ENCODE measurements at regions not wholly inside any gene's neighbourhood (a gene's known extent, or its start where the extent isn't known, plus 50 kb on each side); places are given as distances from the start of the nearest gene placed in this dataset.

DNA sequence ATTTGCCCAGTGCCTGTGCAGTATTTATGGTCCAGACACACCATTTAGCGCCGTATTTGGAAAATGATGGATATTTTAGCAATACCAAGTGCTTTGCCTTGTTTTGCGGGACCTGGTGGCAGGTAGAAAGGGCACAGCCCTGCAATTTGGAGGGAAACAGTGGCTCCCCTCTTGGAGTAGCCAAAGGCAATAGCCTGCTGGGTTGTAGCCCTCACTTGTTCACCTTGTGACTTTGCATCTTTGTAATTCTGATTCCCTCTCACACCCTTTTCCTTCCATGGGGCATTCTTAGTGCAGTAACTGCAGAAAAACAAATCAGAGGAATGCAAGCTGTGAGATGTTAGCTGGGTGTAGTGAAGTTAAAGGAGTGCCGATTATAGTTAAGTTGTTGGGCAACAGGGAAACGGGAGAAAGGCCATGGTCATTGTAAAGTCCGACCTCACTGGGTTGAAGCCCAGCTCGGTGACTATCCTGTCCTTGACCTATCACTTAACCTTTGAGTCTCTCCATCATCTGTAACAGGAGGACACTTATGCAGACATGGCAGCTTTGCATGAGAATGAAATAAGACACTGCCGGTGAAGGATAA lies 131.0 kb upstream of the KLHL25 start:
- Histone ChIP-seq H3K79me1 (ENCODE audit: low read length) (no peaks in the 10 kb centered on the region), H3K9ac (ENCODE audit: low read length) (no peak overlapping the region), H2BK5ac (ENCODE audit: low read length) (no peak overlapping the region), H3K4me1 (ENCODE audit: control insufficient read depth, low read depth, low read length) (no peaks in the 10 kb centered on the region), H3K4me2 (ENCODE audit: low read length) (no peak overlapping the region), H4K5ac (ENCODE audit: low read length) (no peak overlapping the region), H3K79me2 (ENCODE audit: control insufficient read depth, insufficient read depth, low read length) (no peaks in the 10 kb centered on the region), H3K27me3 (ENCODE audit: insufficient read depth, low read length, poor library complexity) (no peaks in the 10 kb centered on the region), H4K8ac (ENCODE audit: low read depth, low read length) (no peak overlapping the region), H2BK15ac (replicated peaks; ENCODE audit: low read depth) (no peak overlapping the region), H2BK120ac (ENCODE audit: low read depth, low read length) (no peak overlapping the region), H3K23ac (ENCODE audit: low read length) (no peak overlapping the region), H3K4ac (ENCODE audit: low read depth, low read length) (no peak overlapping the region), H2AK5ac (ENCODE audit: low read length) (no peak overlapping the region), H3K27ac (ENCODE audit: low read depth, low read length) (no peak overlapping the region), H3K18ac (ENCODE audit: low read length) (no peak overlapping the region), H3K56ac (ENCODE audit: low read length) (no peak overlapping the region), H3K4me3 (ENCODE audit: low read length) (no peak overlapping the region), H3K36me3 (ENCODE audit: control insufficient read depth, insufficient read depth, low read length) (no peaks in the 10 kb centered on the region)
- WGBS (ENCODE audit: extremely low coverage, insufficient coverage, low lambda C conversion rate): no CpG with 5 or more reads among the region's 8 CpGs
- DNase-seq: peak; percentile 21

DNA sequence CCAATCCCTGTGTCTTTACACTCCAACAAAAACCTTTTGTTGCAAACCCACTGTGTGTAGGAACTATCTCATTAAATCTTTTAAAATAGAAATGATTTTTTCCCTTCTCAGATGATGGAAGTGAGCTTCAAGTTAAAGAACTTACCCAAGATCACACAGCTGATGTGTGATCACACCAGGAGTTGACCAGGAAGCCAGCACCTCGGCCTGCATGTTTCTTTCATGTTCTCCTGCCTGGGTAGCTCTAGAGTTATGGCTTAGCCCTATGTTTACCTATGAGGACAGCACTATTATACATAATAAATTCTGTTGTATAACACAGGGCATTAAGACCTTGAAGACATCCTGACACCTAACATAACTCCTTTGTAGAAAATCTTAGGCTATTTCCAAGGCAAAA lies 132.1 kb upstream of the KLHL25 start:
- Histone ChIP-seq H3K4me1 (ENCODE audit: control insufficient read depth, low read depth, low read length) (no peaks in the 10 kb centered on the region), H3K56ac (ENCODE audit: low read length) (no peak overlapping the region), H4K5ac (ENCODE audit: low read length) (no peak overlapping the region), H3K9ac (ENCODE audit: low read length) (no peak overlapping the region), H3K36me3 (ENCODE audit: control insufficient read depth, insufficient read depth, low read length) (no peaks in the 10 kb centered on the region), H4K8ac (ENCODE audit: low read depth, low read length) (no peak overlapping the region), H2BK5ac (ENCODE audit: low read length) (no peak overlapping the region), H3K23ac (ENCODE audit: low read length) (no peak overlapping the region), H3K27ac (ENCODE audit: low read depth, low read length) (no peak overlapping the region), H3K27me3 (ENCODE audit: insufficient read depth, low read length, poor library complexity) (no peaks in the 10 kb centered on the region), H2BK15ac (replicated peaks; ENCODE audit: low read depth) (no peak overlapping the region), H3K18ac (ENCODE audit: low read length) (no peak overlapping the region), H3K79me2 (ENCODE audit: control insufficient read depth, insufficient read depth, low read length) (no peaks in the 10 kb centered on the region), H2BK120ac (ENCODE audit: low read depth, low read length) (no peak overlapping the region), H3K4ac (ENCODE audit: low read depth, low read length) (no peak overlapping the region), H3K4me3 (ENCODE audit: low read length) (no peak overlapping the region), H3K79me1 (ENCODE audit: low read length) (no peaks in the 10 kb centered on the region), H2AK5ac (ENCODE audit: low read length) (no peak overlapping the region), H3K4me2 (ENCODE audit: low read length) (no peak overlapping the region)
- WGBS (ENCODE audit: extremely low coverage, insufficient coverage, low lambda C conversion rate): no CpG with 5 or more reads among the region's 1 CpG
- no peak for DNase-seq

DNA sequence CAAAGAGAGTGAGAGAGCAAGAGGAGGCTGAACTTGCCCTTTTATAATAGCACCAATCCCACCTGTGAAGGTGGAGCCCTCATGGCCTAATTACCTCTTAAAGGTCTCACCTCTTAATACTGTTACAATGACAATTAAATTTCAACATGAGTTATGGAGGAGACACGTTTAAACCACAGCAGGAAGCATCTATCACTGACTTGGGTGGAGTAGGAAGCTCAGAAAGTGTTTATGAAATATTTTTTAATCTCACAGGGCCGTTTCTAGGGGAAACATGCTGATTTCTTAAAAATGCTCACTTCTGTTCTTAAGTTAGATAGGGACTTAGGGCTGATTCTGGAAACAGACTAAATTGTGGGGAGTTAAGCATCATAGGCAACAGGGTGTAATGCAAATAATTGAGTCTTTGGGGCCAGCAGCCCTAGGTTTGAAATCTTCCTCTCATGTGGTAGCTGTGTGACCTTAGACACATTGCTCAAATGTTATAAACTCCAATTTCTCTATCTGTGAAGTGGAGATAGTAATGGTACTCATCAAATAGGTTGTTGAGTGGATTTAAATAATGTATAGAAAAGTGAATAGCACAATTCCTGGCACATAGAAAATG lies 133.3 kb upstream of the KLHL25 start:
- Histone ChIP-seq H3K9ac (ENCODE audit: low read length) (no peak overlapping the region), H3K27me3 (ENCODE audit: insufficient read depth, low read length, poor library complexity) (no peaks in the 10 kb centered on the region), H3K27ac (ENCODE audit: low read depth, low read length) (no peak overlapping the region), H3K4ac (ENCODE audit: low read depth, low read length) (no peak overlapping the region), H3K4me1 (ENCODE audit: control insufficient read depth, low read depth, low read length) (no peaks in the 10 kb centered on the region), H3K4me2 (ENCODE audit: low read length) (no peak overlapping the region), H3K79me1 (ENCODE audit: low read length) (no peaks in the 10 kb centered on the region), H3K4me3 (ENCODE audit: low read length) (no peak overlapping the region), H3K18ac (ENCODE audit: low read length) (no peak overlapping the region), H2AK5ac (ENCODE audit: low read length) (no peak overlapping the region), H4K5ac (ENCODE audit: low read length) (no peak overlapping the region), H3K23ac (ENCODE audit: low read length) (no peak overlapping the region), H2BK120ac (ENCODE audit: low read depth, low read length) (no peak overlapping the region), H3K56ac (ENCODE audit: low read length) (no peak overlapping the region), H3K36me3 (ENCODE audit: control insufficient read depth, insufficient read depth, low read length) (no peaks in the 10 kb centered on the region), H3K79me2 (ENCODE audit: control insufficient read depth, insufficient read depth, low read length) (no peaks in the 10 kb centered on the region), H2BK15ac (replicated peaks; ENCODE audit: low read depth) (no peak overlapping the region), H2BK5ac (ENCODE audit: low read length) (no peak overlapping the region), H4K8ac (ENCODE audit: low read depth, low read length) (no peak overlapping the region)
- no peak for DNase-seq
- WGBS (ENCODE audit: extremely low coverage, insufficient coverage, low lambda C conversion rate): no CpG with 5 or more reads among the region's 2 CpGs

DNA sequence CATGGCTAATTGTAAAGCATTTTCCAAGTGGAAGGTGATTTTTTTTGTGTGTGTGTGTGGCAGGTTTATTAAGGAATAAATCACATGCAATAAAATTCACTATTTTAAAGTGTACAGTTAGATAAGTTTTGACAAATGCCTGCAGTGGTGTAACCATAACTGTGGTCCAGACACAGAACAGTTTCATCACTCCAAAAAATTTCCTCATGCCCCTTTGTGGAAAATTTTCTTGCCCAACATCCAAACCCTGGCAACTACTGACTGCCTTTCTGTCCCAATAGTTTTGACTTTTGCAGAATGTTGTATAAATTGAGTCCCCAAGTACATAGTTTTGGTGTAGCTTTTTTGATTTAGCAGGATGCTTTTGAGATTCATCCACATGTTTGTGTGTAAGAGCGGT lies 135.1 kb upstream of the KLHL25 start:
- no CpG with 5 or more reads among the region's 1 CpG for WGBS (ENCODE audit: extremely low coverage, insufficient coverage, low lambda C conversion rate)

DNA sequence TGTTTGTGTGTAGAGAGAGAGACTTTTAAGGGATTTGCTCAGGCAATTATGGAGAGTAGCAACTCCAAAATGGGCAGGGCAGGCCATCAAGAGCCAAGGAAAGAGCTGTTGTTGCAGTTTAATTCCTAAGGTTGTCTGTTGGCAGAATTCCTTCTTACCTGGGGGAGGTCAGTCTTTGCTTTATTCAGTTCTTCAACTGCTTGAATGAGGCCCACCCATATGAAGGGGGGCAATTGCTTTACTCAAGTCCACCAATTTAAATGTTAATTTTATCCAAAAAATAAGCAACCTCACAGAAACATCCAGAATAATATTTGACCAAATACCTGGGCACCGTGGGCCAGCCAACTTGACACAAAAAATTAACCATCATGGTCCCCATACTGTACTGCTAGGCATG lies 137.7 kb upstream of the KLHL25 start:
- Histone ChIP-seq H3K4me1 (ENCODE audit: control insufficient read depth, low read depth, low read length) (no peaks in the 10 kb centered on the region), H2BK15ac (replicated peaks; ENCODE audit: low read depth) (no peak overlapping the region), H3K27ac (ENCODE audit: low read depth, low read length) (no peak overlapping the region), H3K56ac (ENCODE audit: low read length) (no peak overlapping the region), H4K8ac (ENCODE audit: low read depth, low read length) (no peak overlapping the region), H3K4me3 (ENCODE audit: low read length) (no peak overlapping the region), H3K36me3 (ENCODE audit: control insufficient read depth, insufficient read depth, low read length) (no peaks in the 10 kb centered on the region), H2BK120ac (ENCODE audit: low read depth, low read length) (no peak overlapping the region), H3K79me1 (ENCODE audit: low read length) (no peaks in the 10 kb centered on the region), H2BK5ac (ENCODE audit: low read length) (no peak overlapping the region), H3K18ac (ENCODE audit: low read length) (no peak overlapping the region), H3K4ac (ENCODE audit: low read depth, low read length) (no peak overlapping the region), H3K9ac (ENCODE audit: low read length) (no peak overlapping the region), H4K5ac (ENCODE audit: low read length) (no peak overlapping the region), H2AK5ac (ENCODE audit: low read length) (no peak overlapping the region), H3K23ac (ENCODE audit: low read length) (no peak overlapping the region), H3K4me2 (ENCODE audit: low read length) (no peak overlapping the region), H3K79me2 (ENCODE audit: control insufficient read depth, insufficient read depth, low read length) (no peaks in the 10 kb centered on the region), H3K27me3 (ENCODE audit: insufficient read depth, low read length, poor library complexity) (no peaks in the 10 kb centered on the region)
- WGBS (ENCODE audit: extremely low coverage, insufficient coverage, low lambda C conversion rate): no CpG with 5 or more reads among the region's 1 CpG
- no peak for DNase-seq

More for the DNA sequence above, 135.1 kb upstream of the KLHL25 start:
- Histone ChIP-seq H2AK5ac (ENCODE audit: low read length) (no peak overlapping the region), H3K27ac (ENCODE audit: low read depth, low read length) (no peak overlapping the region), H2BK15ac (replicated peaks; ENCODE audit: low read depth) (no peak overlapping the region), H3K56ac (ENCODE audit: low read length) (no peak overlapping the region), H3K9ac (ENCODE audit: low read length) (no peak overlapping the region), H3K4me1 (ENCODE audit: control insufficient read depth, low read depth, low read length) (no peaks in the 10 kb centered on the region), H3K79me1 (ENCODE audit: low read length) (no peaks in the 10 kb centered on the region), H3K4me3 (ENCODE audit: low read length) (no peak overlapping the region), H3K23ac (ENCODE audit: low read length) (no peak overlapping the region), H4K8ac (ENCODE audit: low read depth, low read length) (no peak overlapping the region), H4K5ac (ENCODE audit: low read length) (no peak overlapping the region), H2BK120ac (ENCODE audit: low read depth, low read length) (no peak overlapping the region), H3K27me3 (ENCODE audit: insufficient read depth, low read length, poor library complexity) (no peaks in the 10 kb centered on the region), H3K36me3 (ENCODE audit: control insufficient read depth, insufficient read depth, low read length) (no peaks in the 10 kb centered on the region), H2BK5ac (ENCODE audit: low read length) (no peak overlapping the region), H3K4ac (ENCODE audit: low read depth, low read length) (no peak overlapping the region), H3K18ac (ENCODE audit: low read length) (no peak overlapping the region), H3K4me2 (ENCODE audit: low read length) (no peak overlapping the region), H3K79me2 (ENCODE audit: control insufficient read depth, insufficient read depth, low read length) (no peaks in the 10 kb centered on the region)
- DNase-seq: no peak

DNA sequence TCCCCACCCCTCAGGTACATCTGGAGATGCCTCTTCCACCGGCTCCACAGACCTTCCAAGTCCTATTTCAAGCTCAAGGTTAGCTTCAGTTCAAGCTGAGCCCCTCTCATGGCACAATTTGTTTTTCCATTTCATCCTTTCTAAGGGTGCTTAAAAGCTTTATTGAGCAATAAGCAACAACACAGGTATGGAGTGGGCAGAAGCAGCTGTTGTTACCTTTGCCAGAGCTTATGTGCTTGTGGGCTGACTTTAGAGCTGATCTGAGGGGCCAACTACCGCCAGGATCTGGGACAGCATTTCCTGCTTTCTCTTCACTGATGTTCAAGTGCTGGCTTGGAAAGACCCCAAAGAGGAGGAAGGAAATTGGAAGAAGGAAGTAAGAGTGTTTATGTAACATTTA lies 140.0 kb upstream of the KLHL25 start:
- no peak overlapping the region for H2BK15ac ChIP-seq (replicated peaks; ENCODE audit: low read depth)
- no peak overlapping the region for H3K18ac ChIP-seq (ENCODE audit: low read length)
- no peak overlapping the region for H3K9ac ChIP-seq (ENCODE audit: low read length)
- no peak overlapping the region for H3K56ac ChIP-seq (ENCODE audit: low read length)
- no peaks in the 10 kb centered on the region for H3K36me3 ChIP-seq (ENCODE audit: control insufficient read depth, insufficient read depth, low read length)
- H3K79me2 ChIP-seq (ENCODE audit: control insufficient read depth, insufficient read depth, low read length): no peaks in the 10 kb centered on the region
- H3K4ac ChIP-seq (ENCODE audit: low read depth, low read length): no peak overlapping the region
- no peak for DNase-seq
- no peaks in the 10 kb centered on the region for H3K79me1 ChIP-seq (ENCODE audit: low read length)
- H2BK120ac ChIP-seq (ENCODE audit: low read depth, low read length): no peak overlapping the region
- H2AK5ac ChIP-seq (ENCODE audit: low read length): no peak overlapping the region
- no CpG with 5 or more reads among the region's 2 CpGs for WGBS (ENCODE audit: extremely low coverage, insufficient coverage, low lambda C conversion rate)
- no peak overlapping the region for H2BK5ac ChIP-seq (ENCODE audit: low read length)
- H3K4me3 ChIP-seq (ENCODE audit: low read length): no peak overlapping the region
- H3K23ac ChIP-seq (ENCODE audit: low read length): no peak overlapping the region
- H3K27me3 ChIP-seq (ENCODE audit: insufficient read depth, low read length, poor library complexity): no peaks in the 10 kb centered on the region
- no peak overlapping the region for H4K8ac ChIP-seq (ENCODE audit: low read depth, low read length)
- no peak overlapping the region for H4K5ac ChIP-seq (ENCODE audit: low read length)
- no peak overlapping the region for H3K27ac ChIP-seq (ENCODE audit: low read depth, low read length)
- H3K4me2 ChIP-seq (ENCODE audit: low read length): no peak overlapping the region
- H3K4me1 ChIP-seq (ENCODE audit: control insufficient read depth, low read depth, low read length): no peaks in the 10 kb centered on the region
